COR-L47 (cell line): ENCODE measurements at regions not wholly inside any gene's neighbourhood (a gene's known extent, or its start where the extent isn't known, plus 50 kb on each side); places are given as distances from the start of the nearest gene placed in this dataset.
A peak's percentile ranks its signal among the peaks of the same experiment; 100 is the strongest.

Experiments used
- DNase-seq: peaks from one replicate; lab custom pipeline; 2025; lab: John Stamatoyannopoulos, UW

- DNase-seq, result no peak
These were observed 188.2 kb downstream of the SPCS3 start for GRCh38 chr4:176507845-176508533.

- no peak for DNase-seq
These were observed 189.1 kb downstream of the SPCS3 start for GRCh38 chr4:176508780-176509331.

GRCh38 chr4:176525576-176525975 is 205.8 kb downstream of the SPCS3 start:
- DNase-seq, result no peak

- no peak for DNase-seq
These were observed 206.9 kb downstream of the SPCS3 start for GRCh38 chr4:176526704-176527103.

GRCh38 chr4:176529574-176529973 is 209.8 kb downstream of the SPCS3 start:
- no peak for DNase-seq

- DNase-seq, result no peak
These were observed 213.4 kb downstream of the SPCS3 start for GRCh38 chr4:176533159-176533558.

- no peak for DNase-seq
These were observed 214.8 kb downstream of the SPCS3 start for GRCh38 chr4:176534566-176534965.

GRCh38 chr4:176538217-176538925 is 218.6 kb downstream of the SPCS3 start:
- DNase-seq, result no peak

GRCh38 chr4:176539091-176539784 is 219.5 kb downstream of the SPCS3 start:
- DNase-seq, result no peak

GRCh38 chr4:176539785-176540175 is 220.0 kb downstream of the SPCS3 start:
- no peak for DNase-seq

GRCh38 chr4:176540814-176541213 is 221.0 kb downstream of the SPCS3 start:
- DNase-seq, result no peak

GRCh38 chr4:176545872-176546271 is 226.1 kb downstream of the SPCS3 start:
- no peak for DNase-seq

- no peak for DNase-seq
These were observed 227.2 kb downstream of the SPCS3 start for GRCh38 chr4:176546975-176547374.

GRCh38 chr4:176548571-176548970 is 228.8 kb downstream of the SPCS3 start:
- DNase-seq, result no peak

- DNase-seq, result no peak
These were observed 229.5 kb downstream of the SPCS3 start for GRCh38 chr4:176549161-176549865.

- DNase-seq, result no peak
These were observed 234.1 kb downstream of the VEGFC start for GRCh38 chr4:176558661-176559060.

- no peak for DNase-seq
These were observed 231.4 kb downstream of the VEGFC start for GRCh38 chr4:176561368-176561767.

- peak; percentile 34 for DNase-seq
These were observed 229.1 kb downstream of the VEGFC start for GRCh38 chr4:176563591-176563990.

GRCh38 chr4:176565049-176565448 is 227.7 kb downstream of the VEGFC start:
- no peak for DNase-seq

- DNase-seq, result no peak
These were observed 226.0 kb downstream of the VEGFC start for GRCh38 chr4:176566769-176567168.

GRCh38 chr4:176568238-176568637 is 224.5 kb downstream of the VEGFC start:
- DNase-seq, result no peak

GRCh38 chr4:176569301-176569700 is 223.4 kb downstream of the VEGFC start:
- DNase-seq, result no peak
